HL-60 (cell line): ENCODE measurements at regions not wholly inside any gene's neighbourhood (a gene's known extent, or its start where the extent isn't known, plus 50 kb on each side); places are given as distances from the start of the nearest gene placed in this dataset.

ENCODE experiments used
- GABPA ChIP-seq: IDR thresholded peaks from 2 replicates; pipeline ENCODE4 v1.6.1; 2012; ENCODE audit warnings: low read depth
- POLR2AphosphoS5 ChIP-seq: IDR thresholded peaks from 2 replicates; pipeline ENCODE4 v1.6.1; 2012; ENCODE audit warnings: low read depth
- SPI1 ChIP-seq: IDR thresholded peaks from 2 replicates; pipeline ENCODE4 v1.6.1; 2012; ENCODE audit warnings: low read depth, mild to moderate bottlenecking, borderline replicate concordance
- TF ChIP-seq, protein P1 (sequence below): IDR thresholded peaks from one replicate; pipeline ENCODE4 v1.5.1; 2011; ENCODE audit warnings: low read length, control low read depth, inconsistent platforms; ENCODE audit not compliant: insufficient read depth
- TF ChIP-seq, protein P2 (sequence below): IDR thresholded peaks from 2 replicates; pipeline ENCODE4 v1.6.1; 2012; ENCODE audit warnings: low read depth; ENCODE audit not compliant: insufficient replicate concordance

DNA sequence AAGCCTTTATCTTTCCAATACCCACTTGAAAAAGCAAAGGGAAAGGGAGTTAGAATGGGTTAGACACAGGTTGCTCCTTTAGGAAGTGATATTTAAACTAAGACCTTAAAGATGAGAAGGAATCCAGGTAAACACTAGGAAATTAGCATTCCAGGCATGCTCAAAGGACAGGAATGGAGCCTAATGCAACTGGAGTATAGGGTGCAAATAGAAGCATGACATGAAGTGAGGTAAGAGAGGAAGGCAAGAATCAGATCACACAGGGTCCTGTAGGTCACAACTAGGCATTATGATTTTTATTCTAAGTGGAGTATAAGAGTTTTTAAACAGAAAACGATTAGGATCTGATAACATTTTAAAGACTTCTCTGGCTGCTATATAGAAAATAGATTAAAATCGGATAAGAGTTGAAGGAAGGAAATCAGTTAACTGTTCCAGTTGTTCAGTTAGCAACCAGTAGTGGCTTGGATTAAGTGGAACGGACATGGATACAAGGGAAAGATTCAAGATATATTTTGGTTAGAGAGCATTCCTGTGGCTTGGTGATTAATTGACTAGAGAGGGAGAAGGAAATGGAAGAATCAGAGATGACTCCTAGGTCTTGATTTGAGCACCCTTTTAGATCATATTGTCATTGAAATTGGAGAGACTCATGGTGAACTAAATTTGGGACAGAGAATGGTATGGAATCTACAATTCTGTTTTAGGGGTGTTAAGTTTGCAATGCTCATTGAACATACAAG, 95.9 kb downstream of the FBXO4 start:
- TF ChIP-seq, protein P1, sequence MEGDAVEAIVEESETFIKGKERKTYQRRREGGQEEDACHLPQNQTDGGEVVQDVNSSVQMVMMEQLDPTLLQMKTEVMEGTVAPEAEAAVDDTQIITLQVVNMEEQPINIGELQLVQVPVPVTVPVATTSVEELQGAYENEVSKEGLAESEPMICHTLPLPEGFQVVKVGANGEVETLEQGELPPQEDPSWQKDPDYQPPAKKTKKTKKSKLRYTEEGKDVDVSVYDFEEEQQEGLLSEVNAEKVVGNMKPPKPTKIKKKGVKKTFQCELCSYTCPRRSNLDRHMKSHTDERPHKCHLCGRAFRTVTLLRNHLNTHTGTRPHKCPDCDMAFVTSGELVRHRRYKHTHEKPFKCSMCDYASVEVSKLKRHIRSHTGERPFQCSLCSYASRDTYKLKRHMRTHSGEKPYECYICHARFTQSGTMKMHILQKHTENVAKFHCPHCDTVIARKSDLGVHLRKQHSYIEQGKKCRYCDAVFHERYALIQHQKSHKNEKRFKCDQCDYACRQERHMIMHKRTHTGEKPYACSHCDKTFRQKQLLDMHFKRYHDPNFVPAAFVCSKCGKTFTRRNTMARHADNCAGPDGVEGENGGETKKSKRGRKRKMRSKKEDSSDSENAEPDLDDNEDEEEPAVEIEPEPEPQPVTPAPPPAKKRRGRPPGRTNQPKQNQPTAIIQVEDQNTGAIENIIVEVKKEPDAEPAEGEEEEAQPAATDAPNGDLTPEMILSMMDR: no peak
- TF ChIP-seq, protein P2, sequence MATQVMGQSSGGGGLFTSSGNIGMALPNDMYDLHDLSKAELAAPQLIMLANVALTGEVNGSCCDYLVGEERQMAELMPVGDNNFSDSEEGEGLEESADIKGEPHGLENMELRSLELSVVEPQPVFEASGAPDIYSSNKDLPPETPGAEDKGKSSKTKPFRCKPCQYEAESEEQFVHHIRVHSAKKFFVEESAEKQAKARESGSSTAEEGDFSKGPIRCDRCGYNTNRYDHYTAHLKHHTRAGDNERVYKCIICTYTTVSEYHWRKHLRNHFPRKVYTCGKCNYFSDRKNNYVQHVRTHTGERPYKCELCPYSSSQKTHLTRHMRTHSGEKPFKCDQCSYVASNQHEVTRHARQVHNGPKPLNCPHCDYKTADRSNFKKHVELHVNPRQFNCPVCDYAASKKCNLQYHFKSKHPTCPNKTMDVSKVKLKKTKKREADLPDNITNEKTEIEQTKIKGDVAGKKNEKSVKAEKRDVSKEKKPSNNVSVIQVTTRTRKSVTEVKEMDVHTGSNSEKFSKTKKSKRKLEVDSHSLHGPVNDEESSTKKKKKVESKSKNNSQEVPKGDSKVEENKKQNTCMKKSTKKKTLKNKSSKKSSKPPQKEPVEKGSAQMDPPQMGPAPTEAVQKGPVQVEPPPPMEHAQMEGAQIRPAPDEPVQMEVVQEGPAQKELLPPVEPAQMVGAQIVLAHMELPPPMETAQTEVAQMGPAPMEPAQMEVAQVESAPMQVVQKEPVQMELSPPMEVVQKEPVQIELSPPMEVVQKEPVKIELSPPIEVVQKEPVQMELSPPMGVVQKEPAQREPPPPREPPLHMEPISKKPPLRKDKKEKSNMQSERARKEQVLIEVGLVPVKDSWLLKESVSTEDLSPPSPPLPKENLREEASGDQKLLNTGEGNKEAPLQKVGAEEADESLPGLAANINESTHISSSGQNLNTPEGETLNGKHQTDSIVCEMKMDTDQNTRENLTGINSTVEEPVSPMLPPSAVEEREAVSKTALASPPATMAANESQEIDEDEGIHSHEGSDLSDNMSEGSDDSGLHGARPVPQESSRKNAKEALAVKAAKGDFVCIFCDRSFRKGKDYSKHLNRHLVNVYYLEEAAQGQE: no peak
- TF ChIP-seq POLR2AphosphoS5: no peak
- no peak for TF ChIP-seq SPI1
- TF ChIP-seq GABPA: no peak
